ENCODE measurements at regions not wholly inside any gene's neighbourhood (a gene's known extent, or its start where the extent isn't known, plus 50 kb on each side); places are given as distances from the start of the nearest gene placed in this dataset.
A peak's percentile ranks its signal among the peaks of the same experiment; 100 is the strongest.

- Histone ChIP-seq H3K36me3 (ENCODE audit: control insufficient read depth, insufficient read depth, low read length) (no peaks in the 10 kb centered on the region), H3K27me3 (ENCODE audit: control insufficient read depth, insufficient read depth, low read length) (no peaks in the 10 kb centered on the region), H3K4me3 (ENCODE audit: low read depth, low read length) (no peak overlapping the region)
- TF ChIP-seq CTCF (IDR thresholded peaks at IDR 0.05; ENCODE audit: insufficient read depth, low read length, severe bottlenecking), result no peak
- DNase-seq (ENCODE audit: low read depth), result peak; percentile 33
- no peak for FAIRE-seq
Observed at GRCh38 chr16:64459821-64460220, 662.0 kb downstream of the CDH11 start.

- Histone ChIP-seq H3K27me3 (ENCODE audit: control insufficient read depth, insufficient read depth, low read length) (no peaks in the 10 kb centered on the region), H3K36me3 (ENCODE audit: control insufficient read depth, insufficient read depth, low read length) (no peaks in the 10 kb centered on the region), H3K4me3 (ENCODE audit: low read depth, low read length) (no peak overlapping the region)
- no peak for FAIRE-seq
- DNase-seq (ENCODE audit: low read depth), result peak; percentile 76
- TF ChIP-seq CTCF (IDR thresholded peaks at IDR 0.05; ENCODE audit: insufficient read depth, low read length, severe bottlenecking), result no peak
Observed at GRCh38 chr16:64459402-64459801, 662.5 kb downstream of the CDH11 start.

- Histone ChIP-seq H3K36me3 (ENCODE audit: control insufficient read depth, insufficient read depth, low read length) (no peaks in the 10 kb centered on the region), H3K27me3 (ENCODE audit: control insufficient read depth, insufficient read depth, low read length) (no peaks in the 10 kb centered on the region), H3K4me3 (ENCODE audit: low read depth, low read length) (no peak overlapping the region)
- DNase-seq (ENCODE audit: low read depth) (peak; percentile 63), FAIRE-seq (no peak)
- no peak for TF ChIP-seq CTCF (IDR thresholded peaks at IDR 0.05; ENCODE audit: insufficient read depth, low read length, severe bottlenecking)
Observed at GRCh38 chr16:64455275-64455674, 666.6 kb downstream of the CDH11 start.

GRCh38 chr16:64453646-64454045 lies 668.2 kb downstream of the CDH11 start:
- no peak for DNase-seq (ENCODE audit: low read depth)
- TF ChIP-seq CTCF (IDR thresholded peaks at IDR 0.05; ENCODE audit: insufficient read depth, low read length, severe bottlenecking), result no peak
- H3K36me3 ChIP-seq (ENCODE audit: control insufficient read depth, insufficient read depth, low read length), result no peaks in the 10 kb centered on the region

GRCh38 chr16:64452446-64452845 lies 669.4 kb downstream of the CDH11 start:
- DNase-seq (ENCODE audit: low read depth), result no peak
- FAIRE-seq, result no peak
- H3K27me3 ChIP-seq (ENCODE audit: control insufficient read depth, insufficient read depth, low read length), result no peaks in the 10 kb centered on the region
- TF ChIP-seq CTCF (IDR thresholded peaks at IDR 0.05; ENCODE audit: insufficient read depth, low read length, severe bottlenecking), result no peak
- H3K4me3 ChIP-seq (ENCODE audit: low read depth, low read length), result no peak overlapping the region
- H3K36me3 ChIP-seq (ENCODE audit: control insufficient read depth, insufficient read depth, low read length), result no peaks in the 10 kb centered on the region

More at GRCh38 chr16:64453646-64454045, 668.2 kb downstream of the CDH11 start:
- Histone ChIP-seq H3K27me3 (ENCODE audit: control insufficient read depth, insufficient read depth, low read length) (no peaks in the 10 kb centered on the region), H3K4me3 (ENCODE audit: low read depth, low read length) (no peak overlapping the region)
- FAIRE-seq, result no peak

GRCh38 chr16:64450177-64450576 lies 671.7 kb downstream of the CDH11 start:
- DNase-seq (ENCODE audit: low read depth) (peak; percentile 55), FAIRE-seq (no peak)
- Histone ChIP-seq H3K27me3 (ENCODE audit: control insufficient read depth, insufficient read depth, low read length) (no peaks in the 10 kb centered on the region), H3K4me3 (ENCODE audit: low read depth, low read length) (no peak overlapping the region), H3K36me3 (ENCODE audit: control insufficient read depth, insufficient read depth, low read length) (no peaks in the 10 kb centered on the region)
- no peak for TF ChIP-seq CTCF (IDR thresholded peaks at IDR 0.05; ENCODE audit: insufficient read depth, low read length, severe bottlenecking)

Data from bronchial epithelial cell (primary cell).